Ishikawa (cell line): ENCODE measurements at regions not wholly inside any gene's neighbourhood (a gene's known extent, or its start where the extent isn't known, plus 50 kb on each side); places are given as distances from the start of the nearest gene placed in this dataset.

ENCODE experiments used
- EP300 ChIP-seq: IDR thresholded peaks from 2 replicates; pipeline ENCODE4 v1.6.1; 2012; ENCODE audit warnings: borderline replicate concordance
- MAX ChIP-seq: IDR thresholded peaks from 2 replicates; pipeline ENCODE4 v1.6.1; 2012
- RAD21 ChIP-seq: IDR thresholded peaks from 2 replicates; pipeline ENCODE4 v1.6.1; 2012; ENCODE audit warnings: low read depth
- REST ChIP-seq: IDR thresholded peaks from 2 replicates; pipeline ENCODE4 v1.6.1; 2012; ENCODE audit warnings: low read depth, mild to moderate bottlenecking
- TAF1 ChIP-seq: IDR thresholded peaks from 2 replicates; pipeline ENCODE4 v1.6.1; 2012; ENCODE audit warnings: low read depth, mild to moderate bottlenecking
- YY1 ChIP-seq: IDR thresholded peaks from 2 replicates; pipeline ENCODE4 v1.6.1; 2012; ENCODE audit warnings: low read depth

GRCh38 chr5:8721536-8721935 is 824.3 kb downstream of the SEMA5A start:
- TF ChIP-seq MAX (no peak), EP300 (no peak), REST (no peak), YY1 (no peak), RAD21 (no peak), TAF1 (no peak)
